H9 (cell line): ENCODE measurements at regions not wholly inside any gene's neighbourhood (a gene's known extent, or its start where the extent isn't known, plus 50 kb on each side); places are given as distances from the start of the nearest gene placed in this dataset.
"Not testable (repeated sequence)": the region's sequence is repeated elsewhere in the genome, so short reads cannot be mapped to it uniquely, and the experiment has no call there.

Experiments
- DNase-seq: peaks from one replicate; pipeline ENCODE4 v3.0.0-alpha.2; 2017
- H2AFZ ChIP-seq: one replicate; pipeline ENCODE4 v1.6.1; 2013; ENCODE audit warnings: mild to moderate bottlenecking, low read length, control low read depth, moderate library complexity
- H2AK5ac ChIP-seq: 2 replicates; pipeline ENCODE4 v1.6.1; 2013; ENCODE audit warnings: low read length, control low read depth, mixed read lengths; ENCODE audit not compliant: insufficient read length
- H2BK120ac ChIP-seq: one replicate; pipeline ENCODE4 v1.6.1; 2013; ENCODE audit warnings: low read depth, mild to moderate bottlenecking, low read length, control low read depth, inconsistent platforms; ENCODE audit not compliant: poor library complexity, severe bottlenecking
- H2BK12ac ChIP-seq: 2 replicates; pipeline ENCODE4 v1.6.1; 2013; ENCODE audit warnings: low read length, control low read depth, mixed read lengths, low read depth; ENCODE audit not compliant: insufficient read length
- H2BK15ac ChIP-seq: 2 replicates; pipeline ENCODE4 v1.6.1; 2013; ENCODE audit warnings: low read depth, low read length, control low read depth
- H2BK20ac ChIP-seq: one replicate; pipeline ENCODE4 v1.6.1; 2013; ENCODE audit warnings: low read depth, mild to moderate bottlenecking, low read length, control low read depth, inconsistent platforms; ENCODE audit not compliant: poor library complexity, severe bottlenecking
- H2BK5ac ChIP-seq: 2 replicates; pipeline ENCODE4 v1.6.1; 2013; ENCODE audit warnings: low read length, control low read depth, mixed read lengths; ENCODE audit not compliant: insufficient read length
- H3K14ac ChIP-seq: 2 replicates; pipeline ENCODE4 v1.6.1; 2013; ENCODE audit warnings: low read length, control low read depth; ENCODE audit not compliant: insufficient read depth
- H3K18ac ChIP-seq: 2 replicates; pipeline ENCODE4 v1.6.1; 2013; ENCODE audit warnings: low read depth, mild to moderate bottlenecking, mixed read lengths, low read length, control low read depth; ENCODE audit not compliant: insufficient read length
- H3K23ac ChIP-seq: 2 replicates; pipeline ENCODE4 v1.6.1; 2013; ENCODE audit warnings: low read length, control low read depth, mixed read lengths, low read depth; ENCODE audit not compliant: insufficient read length
- H3K23me2 ChIP-seq: 2 replicates; pipeline ENCODE4 v1.6.1; 2013; ENCODE audit warnings: low read depth, mild to moderate bottlenecking, mixed read lengths, low read length, control low read depth; ENCODE audit not compliant: insufficient read length, poor library complexity, severe bottlenecking
- H3K27ac ChIP-seq: 2 replicates; pipeline ENCODE4 v1.5.1; 2013; ENCODE audit warnings: low read length, control low read depth, mixed read lengths, low read depth; ENCODE audit not compliant: insufficient read length
- H3K27me3 ChIP-seq: 2 replicates; pipeline ENCODE4 v1.6.1; 2013; ENCODE audit warnings: low read length, control low read depth, inconsistent platforms; ENCODE audit not compliant: insufficient read depth
- H3K4ac ChIP-seq: 2 replicates; pipeline ENCODE4 v1.6.1; 2013; ENCODE audit warnings: low read depth, mild to moderate bottlenecking, control low read depth, inconsistent platforms, low read length, moderate library complexity
- H3K4me1 ChIP-seq: 2 replicates; pipeline ENCODE4 v1.6.1; 2013; ENCODE audit warnings: low read length, control low read depth, inconsistent platforms; ENCODE audit not compliant: insufficient read depth
- H3K4me2 ChIP-seq: 2 replicates; pipeline ENCODE4 v1.6.1; 2013; ENCODE audit warnings: low read length, control low read depth, mixed read lengths; ENCODE audit not compliant: insufficient read length, insufficient read depth
- H3K56ac ChIP-seq: 2 replicates; pipeline ENCODE4 v1.6.1; 2013; ENCODE audit warnings: low read depth, mild to moderate bottlenecking, mixed read lengths, low read length, control low read depth; ENCODE audit not compliant: insufficient read length
- H3K79me1 ChIP-seq: 2 replicates; pipeline ENCODE4 v1.6.1; 2013; ENCODE audit warnings: low read depth, mild to moderate bottlenecking, moderate library complexity, low read length, control low read depth, inconsistent platforms; ENCODE audit not compliant: insufficient read depth, poor library complexity, severe bottlenecking
- H3K79me2 ChIP-seq: 2 replicates; pipeline ENCODE4 v1.6.1; 2013; ENCODE audit warnings: low read length, control low read depth, inconsistent platforms; ENCODE audit not compliant: insufficient read depth
- H3K9ac ChIP-seq: 2 replicates; pipeline ENCODE4 v1.6.1; 2013; ENCODE audit warnings: low read length, control low read depth, mixed read lengths; ENCODE audit not compliant: insufficient read length; ENCODE audit errors: extremely low read depth
- H3K9me3 ChIP-seq: one replicate; pipeline ENCODE4 v1.6.1; 2013; ENCODE audit warnings: low read depth, low read length, inconsistent platforms; ENCODE audit not compliant: control insufficient read depth
- H3T11ph ChIP-seq: one replicate; pipeline ENCODE4 v1.6.1; 2013; ENCODE audit warnings: mild to moderate bottlenecking, low read length, control low read depth, inconsistent platforms
- H4K20me1 ChIP-seq: one replicate; pipeline ENCODE4 v1.6.1; 2013; ENCODE audit not compliant: control insufficient read depth, insufficient read length, insufficient read depth
- H4K5ac ChIP-seq: 2 replicates; pipeline ENCODE4 v1.6.1; 2013; ENCODE audit warnings: low read depth, mild to moderate bottlenecking, mixed read lengths, low read length, control low read depth; ENCODE audit not compliant: insufficient read length
- H4K8ac ChIP-seq: replicated peaks from 2 replicates; pipeline ENCODE4 v1.6.1; 2013; ENCODE audit warnings: low read length, control low read depth, mixed read lengths, low read depth; ENCODE audit not compliant: insufficient read length
- H4K91ac ChIP-seq: 2 replicates; pipeline ENCODE4 v1.6.1; 2013; ENCODE audit warnings: low read depth, mild to moderate bottlenecking, moderate library complexity, mixed read lengths, low read length, control low read depth; ENCODE audit not compliant: insufficient read length
- H3K27ac Mint-ChIP-seq, 3 experiments: 2 replicates in 2 of 3; 3 replicates in 1 of 3; pipeline ENCODE4 v1.8.0; 2020 to 2021; ENCODE audit warnings: mixed read lengths in 3 of 3, mild to moderate bottlenecking in 1 of 3, moderate library complexity in 1 of 3
- H3K27me3 Mint-ChIP-seq: 2 replicates; pipeline ENCODE4 v1.8.0; 2021; ENCODE audit warnings: low read depth, mild to moderate bottlenecking, moderate library complexity, mixed read lengths
- H3K36me3 Mint-ChIP-seq, 3 experiments: 2 replicates in 2 of 3; 3 replicates in 1 of 3; pipeline ENCODE4 v1.8.0; 2020 to 2021; ENCODE audit warnings: low read depth in 3 of 3, mixed read lengths in 3 of 3; ENCODE audit not compliant: insufficient read depth in 1 of 3
- H3K4me1 Mint-ChIP-seq, 2 experiments: 2 replicates each; pipeline ENCODE4 v1.8.0; 2020; ENCODE audit warnings: mixed read lengths in 2 of 2
- H3K4me3 Mint-ChIP-seq, 2 experiments: 2 replicates in 1 of 2; 3 replicates in 1 of 2; pipeline ENCODE4 v1.8.0; 2020 to 2021; ENCODE audit warnings: mild to moderate bottlenecking in 2 of 2, mixed read lengths in 2 of 2, moderate library complexity in 1 of 2
- H3K9me3 Mint-ChIP-seq, 2 experiments: 2 replicates in 1 of 2; 3 replicates in 1 of 2; pipeline ENCODE4 v1.8.0; 2020; ENCODE audit warnings: mild to moderate bottlenecking in 2 of 2, mixed read lengths in 2 of 2, moderate library complexity in 1 of 2
- CTCF ChIP-seq: fragments of 200-600 bp; sonication (generic); conservative IDR thresholded peaks from 3 replicates; pipeline ENCODE4 v1.8.0; 2021; ENCODE audit warnings: antibody characterized with exemption, mild to moderate bottlenecking
- WGBS: extraction: QIAGEN DNeasy Blood & Tissue Kit; methylation state at CpG from one replicate; pipeline ENCODE4 v1.1.7; 2013; ENCODE audit warnings: missing lambda C conversion rate, low lambda C conversion rate, mixed read lengths; ENCODE audit not compliant: insufficient read length; ENCODE audit errors: extremely low coverage; 5-methylcytosine and 5-hydroxymethylcytosine counted together

- DNase-seq, result no peak
- no peaks in the 10 kb centered on the region; the same call in 1 of the 2 replicates for H3K4me1 ChIP-seq
- Mint-ChIP-seq H3K27ac (no peak overlapping the region), H3K9me3 (no peaks in the 10 kb centered on the region; a peak in 1 of 5 replicates), H3K27me3 (no peaks in the 10 kb centered on the region), H3K4me3 (no peak overlapping the region), H3K36me3 (no peaks in the 10 kb centered on the region), H3K4me1 (peaks cover 6% of the 10 kb centered on the region in 2 experiments; a peak in 3 of 4 replicates)
- H2BK5ac ChIP-seq, result no peak overlapping the region
- H4K5ac ChIP-seq, result no peak overlapping the region
- no peaks in the 10 kb centered on the region for H3K9me3 ChIP-seq
- H3T11ph ChIP-seq, result no peak overlapping the region
- H4K91ac ChIP-seq, result no peak overlapping the region
- no peak overlapping the region for H3K23ac ChIP-seq
- H2BK15ac ChIP-seq, result no peak overlapping the region
- H3K9ac ChIP-seq, result no peak overlapping the region
- TF ChIP-seq CTCF, result no peak
- no peak overlapping the region for H4K8ac ChIP-seq
- no peak overlapping the region for H3K56ac ChIP-seq
- no peak overlapping the region for H2BK120ac ChIP-seq
- H4K20me1 ChIP-seq, result no peaks in the 10 kb centered on the region
- no peak overlapping the region for H2AFZ ChIP-seq
- H3K79me2 ChIP-seq, result no peaks in the 10 kb centered on the region
- no peak overlapping the region for H2BK12ac ChIP-seq
- H3K4me2 ChIP-seq, result no peak overlapping the region
- H3K18ac ChIP-seq, result no peak overlapping the region
- H3K27ac ChIP-seq, result no peak overlapping the region
- no peak overlapping the region for H3K4ac ChIP-seq
- H3K14ac ChIP-seq, result no peak overlapping the region
- H3K79me1 ChIP-seq, result no peaks in the 10 kb centered on the region
- no peaks in the 10 kb centered on the region for H3K27me3 ChIP-seq
- no peak overlapping the region for H2AK5ac ChIP-seq
- H3K23me2 ChIP-seq, result no peaks in the 10 kb centered on the region
- no CpG with 5 or more reads among the region's 1 CpG for WGBS
- no peak overlapping the region for H2BK20ac ChIP-seq
These were observed 581.1 kb downstream of the KCNT2 start for GRCh38 chr1:196027127-196027526.

DNA sequence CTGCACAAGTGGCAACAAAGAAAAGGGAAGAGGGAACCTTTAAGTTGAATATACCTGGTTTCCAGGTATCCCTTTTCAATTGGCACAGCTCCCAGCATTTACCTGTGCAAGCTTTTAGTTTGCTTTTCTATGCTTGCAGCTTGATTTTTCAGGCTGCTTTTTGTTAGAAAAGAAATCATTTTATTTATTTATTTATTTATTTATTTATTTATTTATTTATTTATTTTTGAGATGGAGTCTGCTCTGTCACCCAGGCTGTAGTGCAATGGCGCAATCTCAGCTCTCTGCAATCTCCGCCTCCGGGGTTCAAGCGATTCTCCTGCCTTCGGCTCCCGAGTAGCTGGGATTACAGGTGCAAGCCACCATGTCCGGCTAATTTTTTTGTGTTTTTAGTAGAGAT is 587.1 kb downstream of the KCNT2 start:
- H2AK5ac ChIP-seq, H3K27ac ChIP-seq, H3K9me3 ChIP-seq, H3K23me2 ChIP-seq, DNase-seq, H3K18ac ChIP-seq, H2BK120ac ChIP-seq, H3K79me1 ChIP-seq, H3K4me2 ChIP-seq, H2BK5ac ChIP-seq, H3T11ph ChIP-seq, H3K23ac ChIP-seq, H3K4ac ChIP-seq, H3K14ac ChIP-seq, H4K8ac ChIP-seq, H3K4me3 Mint-ChIP-seq, H4K5ac ChIP-seq, H3K27me3 ChIP-seq, H2BK15ac ChIP-seq, H2AFZ ChIP-seq, H3K4me1 ChIP-seq, H4K20me1 ChIP-seq, H3K27ac Mint-ChIP-seq, H4K91ac ChIP-seq, H3K4me1 Mint-ChIP-seq, H3K36me3 Mint-ChIP-seq, H3K56ac ChIP-seq, H3K79me2 ChIP-seq, H2BK20ac ChIP-seq, H2BK12ac ChIP-seq, H3K9me3 Mint-ChIP-seq, H3K27me3 Mint-ChIP-seq, H3K9ac ChIP-seq: not testable (repeated sequence)
- no CpG with 5 or more reads among the region's 7 CpGs for WGBS
